ENCODE measurements at regions not wholly inside any gene's neighbourhood (a gene's known extent, or its start where the extent isn't known, plus 50 kb on each side); places are given as distances from the start of the nearest gene placed in this dataset.

DNA sequence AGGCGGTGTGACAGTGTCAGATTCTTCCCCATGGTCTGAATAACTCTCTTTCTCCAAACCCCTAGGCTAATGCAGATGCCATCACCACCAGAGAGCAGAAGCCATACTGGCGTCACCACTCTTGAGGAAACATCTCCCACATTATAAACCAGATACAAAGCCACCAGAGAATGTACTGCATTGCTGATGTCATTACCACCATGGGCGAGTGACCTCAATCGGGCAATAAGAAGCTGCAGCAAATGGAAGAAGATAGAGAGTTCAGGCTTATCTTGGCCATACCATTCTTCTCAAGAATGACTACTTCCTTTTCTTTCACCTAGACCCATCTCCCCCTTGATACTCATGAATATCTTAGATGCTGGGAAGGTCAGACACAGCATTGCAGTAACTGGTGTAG is 1157.2 kb downstream of the TMEM121 start (continued):
- no peak for TF ChIP-seq ZSCAN20 (CRISPR knock-in tag; IDR thresholded peaks at IDR 0.05)
- TF ChIP-seq TFCP2L1 (CRISPR knock-in tag; IDR thresholded peaks at IDR 0.05): no peak
- TF ChIP-seq FOXS1 (CRISPR knock-in tag; IDR thresholded peaks at IDR 0.05): no peak
- TF ChIP-seq EHMT2 (IDR thresholded peaks at IDR 0.05; ENCODE audit: low read depth): no peak

- H3K4me3 ChIP-seq: no peak overlapping the region
- no peak for TF ChIP-seq POLR2A (IDR thresholded peaks at IDR 0.05; ENCODE audit: low read length)
- no peak for TF ChIP-seq HES2 (IDR thresholded peaks at IDR 0.05)
- TF ChIP-seq BHLHE40 (IDR thresholded peaks at IDR 0.05; ENCODE audit: low read depth, low read length): no peak
- no peak for TF ChIP-seq ZFP36 (IDR thresholded peaks at IDR 0.05; ENCODE audit: borderline replicate concordance, partially characterized antibody)
- TF ChIP-seq EP300 (IDR thresholded peaks at IDR 0.05): no peak
- TF ChIP-seq EHMT2 (IDR thresholded peaks at IDR 0.05; ENCODE audit: low read depth): no peak
- TF ChIP-seq NFE2L2 (conservative IDR thresholded peaks at IDR 0.05; ENCODE audit: low read length): no peak
- no peak for TF ChIP-seq ZSCAN20 (CRISPR knock-in tag; IDR thresholded peaks at IDR 0.05)
- TF ChIP-seq TFCP2L1 (CRISPR knock-in tag; IDR thresholded peaks at IDR 0.05): no peak
- TF ChIP-seq, protein P1, sequence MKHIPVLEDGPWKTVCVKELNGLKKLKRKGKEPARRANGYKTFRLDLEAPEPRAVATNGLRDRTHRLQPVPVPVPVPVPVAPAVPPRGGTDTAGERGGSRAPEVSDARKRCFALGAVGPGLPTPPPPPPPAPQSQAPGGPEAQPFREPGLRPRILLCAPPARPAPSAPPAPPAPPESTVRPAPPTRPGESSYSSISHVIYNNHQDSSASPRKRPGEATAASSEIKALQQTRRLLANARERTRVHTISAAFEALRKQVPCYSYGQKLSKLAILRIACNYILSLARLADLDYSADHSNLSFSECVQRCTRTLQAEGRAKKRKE (CRISPR knock-in tag; IDR thresholded peaks at IDR 0.05; ENCODE audit: low read depth): no peak
- TF ChIP-seq EHF (CRISPR knock-in tag; IDR thresholded peaks at IDR 0.05): no peak
- no peak for TF ChIP-seq CBX2 (IDR thresholded peaks at IDR 0.05; ENCODE audit: borderline replicate concordance, low read depth)
- ATAC-seq (no peak), DNase-seq (ENCODE audit: low read depth in 1 of 2, low spot score in 1 of 2) (no peak), FAIRE-seq (no peak)
- no peak overlapping the region for H3K27ac ChIP-seq
- H3K4me2 ChIP-seq: no peak overlapping the region
- no peaks in the 10 kb centered on the region for H3K4me1 ChIP-seq
- POLR2A ChIA-PET: no interaction called here
- WGBS (ENCODE audit: missing lambda C conversion rate): 23% methylated on average over 5 of the region's 5 CpGs
- H3K9me3 ChIP-seq: no peaks in the 10 kb centered on the region
- CTCF ChIA-PET: interaction anchor here (1.4 kb wide), 1 partner anchor 11 kb away, joined by 3 read pairs; no protein-coding TSS in a partner anchor
Measured at GRCh38 chr14:106686533-106686932, 1160.2 kb downstream of the TMEM121 start.

- TF ChIP-seq GATA3 (IDR thresholded peaks at IDR 0.05; ENCODE audit: borderline replicate concordance) (no peak), CHD4 (IDR thresholded peaks at IDR 0.05; ENCODE audit: borderline replicate concordance) (no peak), HEYL (CRISPR knock-in tag; IDR thresholded peaks at IDR 0.05) (no peak), HMGXB4 (CRISPR knock-in tag; IDR thresholded peaks at IDR 0.05; ENCODE audit: borderline replicate concordance) (no peak), HOXA7 (CRISPR knock-in tag; IDR thresholded peaks at IDR 0.05) (no peak), EHF (CRISPR knock-in tag; IDR thresholded peaks at IDR 0.05) (no peak), NR3C1 (IDR thresholded peaks at IDR 0.05) (no peak), ESRRA (IDR thresholded peaks at IDR 0.05; ENCODE audit: borderline replicate concordance, low read length) (no peak), BCL3 (IDR thresholded peaks at IDR 0.05) (no peak), HOXB5 (CRISPR knock-in tag; IDR thresholded peaks at IDR 0.05) (no peak), RFX5 (IDR thresholded peaks at IDR 0.05) (no peak), FOXS1 (CRISPR knock-in tag; IDR thresholded peaks at IDR 0.05) (no peak)
- TF ChIP-seq, protein P2, sequence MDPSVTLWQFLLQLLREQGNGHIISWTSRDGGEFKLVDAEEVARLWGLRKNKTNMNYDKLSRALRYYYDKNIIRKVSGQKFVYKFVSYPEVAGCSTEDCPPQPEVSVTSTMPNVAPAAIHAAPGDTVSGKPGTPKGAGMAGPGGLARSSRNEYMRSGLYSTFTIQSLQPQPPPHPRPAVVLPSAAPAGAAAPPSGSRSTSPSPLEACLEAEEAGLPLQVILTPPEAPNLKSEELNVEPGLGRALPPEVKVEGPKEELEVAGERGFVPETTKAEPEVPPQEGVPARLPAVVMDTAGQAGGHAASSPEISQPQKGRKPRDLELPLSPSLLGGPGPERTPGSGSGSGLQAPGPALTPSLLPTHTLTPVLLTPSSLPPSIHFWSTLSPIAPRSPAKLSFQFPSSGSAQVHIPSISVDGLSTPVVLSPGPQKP (IDR thresholded peaks at IDR 0.05; ENCODE audit: low read depth, low read length): no peak
- no peak overlapping the region for H3K4me3 ChIP-seq
- ATAC-seq: no peak
- no peaks in the 10 kb centered on the region for H3K9me3 ChIP-seq
- no peaks in the 10 kb centered on the region for H3K4me1 ChIP-seq
- DNase-seq (ENCODE audit: low read depth in 1 of 2, low spot score in 1 of 2): no peak
- FAIRE-seq: no peak
- 0% methylated on average over 1 of the region's 1 CpG for WGBS (ENCODE audit: missing lambda C conversion rate)
- H3K27ac ChIP-seq: no peak overlapping the region
- H3K4me2 ChIP-seq: no peak overlapping the region
- POLR2A ChIA-PET: no interaction called here
- CTCF ChIA-PET: no interaction called here
Measured at GRCh38 chr14:106690333-106690891, 1164.0 kb downstream of the TMEM121 start.
